Neutrophil (primary cell): ENCODE measurements at regions not wholly inside any gene's neighbourhood (a gene's known extent, or its start where the extent isn't known, plus 50 kb on each side); places are given as distances from the start of the nearest gene placed in this dataset.
"Not testable (repeated sequence)": the region's sequence is repeated elsewhere in the genome, so short reads cannot be mapped to it uniquely, and the experiment has no call there.

Source experiments
- H3K27ac ChIP-seq: fragments of 200-600 bp; sonication (generic); 2 replicates; pipeline ENCODE4 v1.5.1; 2016; ENCODE audit warnings: mild to moderate bottlenecking, moderate library complexity
- H3K27me3 ChIP-seq: fragments of 200-600 bp; sonication (generic); 2 replicates; pipeline ENCODE4 v1.6.0; 2016; ENCODE audit warnings: mild to moderate bottlenecking
- H3K36me3 ChIP-seq: fragments of 200-600 bp; sonication (generic); 2 replicates; pipeline ENCODE4 v1.5.1; 2017
- H3K4me1 ChIP-seq, 2 experiments: fragments of 200-600 bp in 1 of 2; sonication (generic) in 1 of 2; 1 replicate in 1 of 2; 2 replicates in 1 of 2; pipeline versions ENCODE4 v1.5.1 to v1.6.1; 2013 to 2016; ENCODE audit warnings: low read depth in 1 of 2, low read length in 1 of 2, mild to moderate bottlenecking in 1 of 2, moderate library complexity in 1 of 2; ENCODE audit not compliant: control insufficient read depth in 1 of 2, insufficient read depth in 1 of 2
- H3K4me3 ChIP-seq, 2 experiments: fragments of 200-600 bp in 1 of 2; sonication (generic) in 1 of 2; 1 replicate in 1 of 2; 2 replicates in 1 of 2; pipeline ENCODE4 v1.5.1; 2013 to 2016; ENCODE audit warnings: low read depth in 1 of 2, low read length in 1 of 2, mild to moderate bottlenecking in 1 of 2, moderate library complexity in 1 of 2
- H3K9me3 ChIP-seq: fragments of 200-600 bp; sonication (generic); 2 replicates; pipeline ENCODE4 v1.5.1; 2016
- CTCF ChIP-seq: fragments of 200-600 bp; sonication (generic); IDR thresholded peaks from 2 replicates; pipeline ENCODE4 v1.5.1; 2016; ENCODE audit warnings: antibody characterized with exemption

GRCh38 chr4:104334410-104334809, 160.3 kb downstream of the CXXC4 start:
- no peak overlapping the region for H3K4me3 ChIP-seq
- H3K4me1 ChIP-seq = no peaks in the 10 kb centered on the region
- no peak overlapping the region for H3K27ac ChIP-seq
- H3K36me3 ChIP-seq = no peaks in the 10 kb centered on the region
- H3K27me3 ChIP-seq = no peaks in the 10 kb centered on the region
- no peaks in the 10 kb centered on the region for H3K9me3 ChIP-seq
- no peak for TF ChIP-seq CTCF

DNA sequence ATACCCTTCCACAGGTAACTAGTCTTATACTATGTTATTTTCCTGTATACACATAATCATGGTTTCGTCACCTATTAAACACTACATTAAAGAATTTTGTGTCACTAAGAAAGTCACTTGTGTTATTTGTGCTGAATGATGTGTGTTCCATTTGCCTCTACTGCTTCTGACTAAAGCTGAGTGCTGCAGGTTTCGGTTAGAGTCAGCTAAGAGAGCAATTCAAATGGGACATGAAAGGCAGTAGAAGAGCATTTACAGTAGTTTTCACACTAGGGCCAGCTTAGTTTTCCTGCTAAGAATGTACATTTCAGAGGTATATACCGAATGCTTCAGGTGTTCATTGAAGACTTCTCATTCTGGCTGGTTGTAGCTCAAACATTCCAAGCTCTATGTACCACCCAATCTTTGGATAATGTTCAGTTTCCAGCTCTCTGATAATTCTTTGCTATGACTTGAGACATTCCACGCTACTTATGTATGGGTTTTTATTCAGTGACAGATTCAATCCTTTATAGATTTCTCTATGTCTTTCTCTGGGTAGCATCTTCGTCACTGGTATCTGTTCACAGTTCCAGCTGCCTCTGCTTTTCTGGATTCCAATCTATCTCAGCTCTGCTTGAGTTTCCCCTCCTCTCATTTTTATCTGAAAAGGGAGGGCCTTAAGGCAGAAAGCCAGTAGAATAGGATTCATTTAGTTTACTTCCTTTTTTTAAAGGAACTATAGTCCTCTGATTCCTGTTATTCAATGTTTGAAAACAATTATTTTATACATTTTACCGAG, 164.4 kb downstream of the CXXC4 start:
- Histone ChIP-seq H3K27me3 (no peaks in the 10 kb centered on the region), H3K36me3 (no peaks in the 10 kb centered on the region), H3K9me3 (no peaks in the 10 kb centered on the region), H3K4me3 (no peak overlapping the region), H3K4me1 (no peaks in the 10 kb centered on the region), H3K27ac (no peak overlapping the region)
- TF ChIP-seq CTCF = no peak

DNA sequence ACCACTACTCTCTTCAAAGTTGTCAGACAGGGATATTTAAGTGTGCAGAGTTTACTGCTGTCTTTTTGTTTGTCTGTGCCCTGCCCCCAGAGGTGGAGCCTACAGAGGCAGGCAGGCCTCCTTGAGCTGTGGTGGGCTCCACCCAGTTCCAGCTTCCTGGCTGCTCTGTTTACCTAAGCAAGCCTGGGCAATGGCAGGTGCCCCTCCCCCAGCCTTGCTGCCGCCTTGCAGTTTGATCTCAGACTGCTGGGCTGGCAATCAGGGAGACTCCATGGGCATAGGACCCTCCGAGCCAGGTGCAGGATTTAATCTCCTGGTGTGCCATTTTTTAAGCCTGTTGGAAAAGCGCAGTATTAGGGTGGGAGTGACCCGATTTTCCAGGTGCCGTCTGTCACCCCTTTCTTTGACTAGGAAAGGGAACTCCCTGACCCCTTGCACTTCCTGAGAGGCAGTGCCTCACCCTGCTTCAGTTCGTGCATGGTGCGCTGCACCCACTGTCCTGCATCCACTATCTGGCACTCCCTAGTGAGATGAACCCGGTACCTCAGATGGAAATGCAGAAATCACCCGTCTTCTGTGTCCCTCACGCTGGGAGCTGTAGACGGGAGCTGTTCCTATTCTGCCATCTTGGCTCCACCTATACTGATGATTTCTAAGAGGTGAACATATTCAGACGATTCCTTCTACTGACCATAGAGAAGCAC, 167.6 kb downstream of the CXXC4 start:
- not testable (repeated sequence) for H3K9me3 ChIP-seq, H3K27me3 ChIP-seq, H3K4me3 ChIP-seq, H3K27ac ChIP-seq, H3K36me3 ChIP-seq, H3K4me1 ChIP-seq

DNA sequence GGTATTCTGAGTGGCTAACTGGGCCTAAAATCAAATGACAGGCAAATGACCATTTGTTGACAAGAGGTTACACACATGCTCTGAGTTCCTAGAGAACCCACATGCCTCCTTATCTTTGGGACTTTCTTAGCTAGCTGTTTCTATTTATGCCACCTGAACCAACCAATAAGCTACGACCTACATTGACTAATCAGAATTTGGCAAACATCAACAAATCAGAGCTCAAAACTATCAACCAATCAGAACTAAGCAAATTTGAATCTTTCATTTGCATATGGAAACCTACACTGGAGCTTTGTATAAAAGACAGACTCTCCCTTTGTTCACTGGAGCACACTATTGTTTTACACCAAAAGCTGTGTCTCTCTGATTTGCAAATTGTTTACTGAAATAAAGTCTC, 192.0 kb downstream of the CXXC4 start:
- no peak for TF ChIP-seq CTCF
- Histone ChIP-seq H3K9me3 (no peaks in the 10 kb centered on the region), H3K27me3 (no peaks in the 10 kb centered on the region), H3K4me3 (no peak overlapping the region), H3K27ac (no peak overlapping the region), H3K36me3 (no peaks in the 10 kb centered on the region), H3K4me1 (no peaks in the 10 kb centered on the region)

DNA sequence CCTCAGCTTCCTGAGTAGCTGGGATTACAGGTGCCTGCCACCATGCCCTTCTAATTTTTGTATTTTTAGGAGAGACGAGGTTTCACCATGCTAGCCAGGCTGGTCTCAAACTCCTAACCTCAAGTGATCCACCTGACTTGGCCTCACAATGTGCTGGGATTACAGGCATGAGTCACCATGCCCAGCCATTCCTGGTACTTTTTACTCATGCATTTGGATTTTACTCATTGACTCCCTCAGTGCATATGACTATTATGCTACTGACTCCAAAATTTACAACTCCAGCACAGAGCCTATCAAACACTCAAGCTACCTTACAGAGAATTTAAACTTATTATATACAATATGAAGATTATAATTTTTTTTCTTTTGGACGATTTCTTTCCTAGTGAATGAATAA, 199.9 kb downstream of the CXXC4 start:
- Histone ChIP-seq H3K9me3 (no peaks in the 10 kb centered on the region), H3K4me3 (no peak overlapping the region), H3K36me3 (no peaks in the 10 kb centered on the region), H3K27ac (no peak overlapping the region), H3K27me3 (no peaks in the 10 kb centered on the region), H3K4me1 (no peaks in the 10 kb centered on the region)
- no peak for TF ChIP-seq CTCF

GRCh38 chr4:104286867-104287266, 207.8 kb downstream of the CXXC4 start:
- Histone ChIP-seq H3K4me1 (no peaks in the 10 kb centered on the region), H3K4me3 (no peak overlapping the region), H3K9me3 (no peaks in the 10 kb centered on the region), H3K36me3 (no peaks in the 10 kb centered on the region), H3K27me3 (no peaks in the 10 kb centered on the region), H3K27ac (no peak overlapping the region)
- no peak for TF ChIP-seq CTCF
